Embryonic facial prominence (tissue), 1 donor: ENCODE measurements at regions not wholly inside any gene's neighbourhood (a gene's known extent, or its start where the extent isn't known, plus 50 kb on each side); places are given as distances from the start of the nearest gene placed in this dataset.
"Not testable (repeated sequence)": the region's sequence is repeated elsewhere in the genome, so short reads cannot be mapped to it uniquely, and the experiment has no call there.

ENCODE experiments used
- DNase-seq: peaks from one replicate; pipeline ENCODE4 v3.0.0-alpha.2; 2016; ENCODE audit errors: extremely low spot score

GRCh38 chr6:119821380-119821779 lies 471.8 kb upstream of the MAN1A1 start:
- DNase-seq: no peak

DNA sequence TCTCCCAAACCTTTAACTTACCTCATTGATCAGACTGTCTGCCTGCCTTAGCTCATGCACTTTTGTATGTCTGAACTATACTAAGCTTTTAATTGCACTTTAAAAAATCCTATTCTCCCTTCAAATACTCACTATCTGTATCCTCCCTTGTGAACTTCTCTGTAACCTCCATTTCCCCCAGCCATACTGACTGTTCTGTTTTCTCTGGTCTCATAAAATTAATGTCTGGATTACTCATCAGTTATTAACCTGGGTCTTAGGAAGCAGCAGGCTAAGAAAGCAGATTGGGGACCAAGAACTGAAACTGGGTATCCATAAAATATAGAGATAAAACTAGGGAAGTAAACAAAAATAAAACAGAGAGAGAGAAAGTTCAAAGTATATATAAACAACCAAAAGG lies 469.3 kb upstream of the MAN1A1 start:
- DNase-seq: no peak

DNA sequence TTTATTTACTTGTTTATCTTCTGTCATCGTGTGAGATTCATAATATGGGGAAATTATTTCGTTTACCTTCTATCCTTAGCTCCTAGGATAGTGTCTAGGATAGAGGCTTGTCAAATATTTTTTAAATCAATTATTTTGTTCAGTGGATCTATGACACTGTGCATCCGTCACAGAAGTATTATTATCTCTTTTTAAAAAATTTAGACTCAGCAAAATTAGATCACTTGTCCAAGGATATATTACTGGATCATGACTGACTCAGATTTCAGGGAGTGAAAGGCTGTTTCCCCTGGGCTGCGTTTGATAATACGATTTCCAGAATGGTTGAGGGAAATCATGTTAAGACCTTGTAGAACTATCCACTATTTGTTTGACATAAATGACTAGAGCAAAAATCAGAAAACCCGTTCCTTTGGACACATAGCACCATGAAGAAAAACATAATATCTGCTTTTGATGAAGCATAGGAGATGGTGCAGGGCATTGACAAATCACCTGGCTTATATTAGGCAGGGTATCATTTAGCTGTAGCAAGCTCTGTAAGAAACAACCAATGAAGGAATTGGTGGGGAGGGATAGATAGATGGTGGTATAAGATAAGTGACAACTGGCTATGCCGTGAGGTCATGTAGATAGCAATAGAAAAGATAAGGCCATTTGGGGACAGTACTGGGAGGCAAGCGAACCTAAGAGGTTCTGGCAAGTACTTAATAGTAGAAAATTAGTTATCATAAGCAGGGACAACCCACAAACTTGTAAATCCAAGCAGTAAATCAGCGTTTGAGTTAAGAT lies 465.2 kb upstream of the MAN1A1 start:
- DNase-seq: no peak

- DNase-seq: no peak
These were observed 452.9 kb upstream of the MAN1A1 start for GRCh38 chr6:119802464-119802863.

GRCh38 chr6:119801056-119801455 lies 451.5 kb upstream of the MAN1A1 start:
- DNase-seq: no peak

DNA sequence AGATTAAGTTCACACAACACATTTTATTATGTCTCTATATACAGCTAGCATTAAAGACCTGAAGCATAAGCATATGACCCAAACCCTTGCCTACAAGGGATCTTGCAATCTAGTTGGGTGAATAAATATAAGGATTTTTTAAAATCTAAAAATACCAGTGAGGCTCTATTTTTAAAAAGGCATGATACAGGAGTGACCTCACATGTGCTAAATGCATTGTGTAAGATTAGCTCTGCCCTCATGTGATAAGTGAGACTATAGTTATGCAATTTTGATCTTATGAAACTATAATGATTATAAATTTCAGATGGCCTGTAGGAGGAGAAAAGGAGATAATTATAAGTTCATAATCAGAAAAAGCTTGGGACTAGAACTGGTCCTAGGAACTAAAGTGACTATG lies 451.0 kb upstream of the MAN1A1 start:
- DNase-seq: no peak

DNA sequence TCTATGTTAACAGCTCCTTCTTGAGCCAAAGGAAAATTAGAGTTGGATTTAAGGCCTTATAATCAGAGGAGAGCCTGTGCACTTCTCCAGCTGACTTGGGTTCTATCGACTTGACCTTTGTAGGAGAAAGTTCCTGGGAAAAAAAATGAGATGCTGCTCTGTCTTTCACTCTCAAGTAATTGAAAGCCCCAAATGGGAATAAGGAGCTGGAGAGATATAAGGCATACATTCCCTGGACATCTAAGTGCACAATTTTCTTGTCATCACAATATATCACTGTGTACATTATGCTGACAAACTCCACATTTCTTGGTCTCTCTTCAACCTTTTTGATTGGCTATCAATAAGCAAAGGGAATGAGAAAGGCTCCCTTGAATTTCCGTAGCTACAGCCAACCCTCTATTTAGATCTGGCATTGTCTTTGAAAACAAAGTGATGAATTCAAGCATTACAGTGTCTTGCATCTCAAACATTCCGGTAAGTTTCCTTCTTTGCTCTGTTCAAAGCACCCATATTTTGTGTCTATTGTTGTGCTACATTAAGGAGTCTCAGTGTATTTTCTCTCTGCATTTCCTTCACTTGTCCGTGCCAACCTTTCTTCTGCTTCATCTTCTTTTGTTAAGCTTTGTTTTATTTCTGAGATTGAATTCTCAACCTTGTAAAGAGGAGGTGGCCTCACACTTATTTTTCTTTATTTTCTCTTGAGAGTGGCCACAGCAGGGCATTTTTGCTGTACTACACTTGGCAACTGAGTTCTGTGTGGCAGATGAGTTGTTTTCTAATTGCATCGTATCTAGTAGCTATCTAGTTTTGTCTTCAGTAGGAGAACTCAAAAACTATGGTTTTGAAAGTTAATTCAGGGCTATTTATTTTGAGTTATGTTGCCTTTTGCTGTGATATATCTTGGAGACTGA lies 450.3 kb upstream of the MAN1A1 start:
- DNase-seq: no peak

DNA sequence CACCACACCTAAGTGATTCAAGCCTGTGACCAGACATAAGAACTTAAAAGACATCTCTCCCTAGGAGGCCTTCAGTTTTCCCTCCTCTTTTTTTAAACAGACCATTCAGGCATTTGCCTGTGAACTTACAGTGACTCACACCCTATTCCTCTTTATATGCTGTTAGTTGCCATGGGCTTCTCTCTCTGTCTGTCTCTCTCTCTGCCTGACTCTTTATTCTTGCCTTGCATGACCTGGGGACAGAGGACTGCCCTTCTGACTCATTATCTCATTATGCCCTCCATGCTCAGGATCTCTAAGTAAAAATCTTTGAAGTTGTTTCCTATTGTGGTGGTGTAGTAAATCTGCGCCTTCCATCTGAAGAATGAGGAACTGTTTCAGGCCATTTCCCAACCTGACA lies 442.2 kb upstream of the MAN1A1 start:
- no peak for DNase-seq

GRCh38 chr6:119781365-119781764 lies 431.8 kb upstream of the MAN1A1 start:
- no peak for DNase-seq

GRCh38 chr6:119768201-119768600 lies 418.6 kb upstream of the MAN1A1 start:
- no peak for DNase-seq

GRCh38 chr6:119764927-119765681 lies 415.5 kb upstream of the MAN1A1 start:
- DNase-seq: no peak

DNA sequence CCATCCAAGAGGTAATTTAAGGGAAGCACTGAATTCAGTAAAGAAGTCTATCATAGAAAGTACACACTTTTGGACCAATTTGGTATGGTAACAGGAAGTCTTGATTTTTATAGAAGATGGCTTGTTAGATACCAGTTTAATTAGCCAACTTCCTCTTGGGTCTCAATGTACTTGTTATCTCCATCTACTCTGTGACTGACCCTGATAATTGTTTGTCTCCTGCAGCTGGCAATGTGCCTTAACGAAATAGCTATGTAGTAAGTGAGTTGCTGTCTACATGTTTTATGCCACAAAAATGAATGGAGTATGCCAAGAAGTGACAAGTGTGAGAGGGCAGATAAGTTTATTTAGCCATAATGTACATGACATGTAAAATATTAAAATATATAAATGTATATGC lies 410.5 kb upstream of the MAN1A1 start:
- no peak for DNase-seq

- DNase-seq: no peak
These were observed 408.8 kb upstream of the MAN1A1 start for GRCh38 chr6:119758385-119758784.

DNA sequence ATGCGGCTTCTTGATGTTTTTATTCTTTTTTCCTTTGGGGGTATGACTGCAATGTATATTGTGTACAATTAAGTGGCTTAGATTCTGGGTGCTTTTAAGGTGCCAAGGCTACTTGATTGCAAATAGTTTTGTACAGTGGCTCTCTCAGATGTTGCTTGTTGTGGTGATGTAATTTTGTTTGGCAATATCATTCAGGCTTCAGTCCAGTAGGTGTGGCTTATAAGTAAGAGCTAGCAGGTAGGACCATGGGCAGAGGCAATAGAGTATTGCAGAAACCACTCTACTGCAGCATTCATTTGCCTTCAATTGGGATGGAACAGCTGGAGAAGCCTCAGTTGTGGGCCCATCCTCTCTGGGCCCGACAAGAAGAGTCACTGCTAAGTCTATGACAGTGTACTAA lies 407.9 kb upstream of the MAN1A1 start:
- no peak for DNase-seq

GRCh38 chr6:119749335-119749734 lies 399.8 kb upstream of the MAN1A1 start:
- DNase-seq: no peak

DNA sequence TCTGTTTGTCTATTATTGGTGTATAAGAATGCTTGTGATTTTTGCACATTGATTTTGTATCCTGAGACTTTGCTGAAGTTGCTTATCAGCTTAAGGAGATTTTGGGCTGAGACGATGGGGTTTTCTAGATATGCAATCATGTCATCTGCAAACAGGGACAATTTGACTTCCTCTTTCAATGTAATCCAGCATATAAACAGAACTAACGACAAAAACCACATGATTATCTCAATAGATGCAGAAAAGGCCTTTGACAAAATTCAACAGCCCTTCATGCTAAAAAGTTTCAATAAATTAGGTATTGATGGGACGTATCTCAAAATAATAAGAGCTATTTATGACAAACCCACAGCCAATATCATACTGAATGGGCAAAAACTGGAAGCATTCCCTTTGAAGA lies 399.0 kb upstream of the MAN1A1 start:
- DNase-seq: not testable (repeated sequence)

- DNase-seq: no peak
These were observed 392.7 kb upstream of the MAN1A1 start for GRCh38 chr6:119742188-119742803.

DNA sequence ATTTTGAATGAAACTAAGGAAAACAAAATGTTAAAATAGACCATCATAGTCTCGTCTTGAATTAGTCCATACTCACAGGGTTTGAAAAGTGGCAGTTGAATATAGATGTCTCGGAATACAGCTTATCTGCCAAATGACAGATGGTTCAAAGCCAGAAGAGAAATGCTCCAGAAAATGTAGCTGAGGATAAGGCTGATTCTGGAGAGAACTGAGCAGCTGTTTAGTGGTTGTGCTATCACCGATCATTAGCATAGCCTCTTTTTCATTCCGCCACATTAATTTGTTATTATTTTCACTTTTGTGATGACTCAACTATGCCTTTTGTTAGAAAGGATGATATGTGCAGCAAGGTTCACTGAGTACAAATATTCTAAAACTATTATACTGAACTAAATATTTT lies 390.2 kb upstream of the MAN1A1 start:
- no peak for DNase-seq

DNA sequence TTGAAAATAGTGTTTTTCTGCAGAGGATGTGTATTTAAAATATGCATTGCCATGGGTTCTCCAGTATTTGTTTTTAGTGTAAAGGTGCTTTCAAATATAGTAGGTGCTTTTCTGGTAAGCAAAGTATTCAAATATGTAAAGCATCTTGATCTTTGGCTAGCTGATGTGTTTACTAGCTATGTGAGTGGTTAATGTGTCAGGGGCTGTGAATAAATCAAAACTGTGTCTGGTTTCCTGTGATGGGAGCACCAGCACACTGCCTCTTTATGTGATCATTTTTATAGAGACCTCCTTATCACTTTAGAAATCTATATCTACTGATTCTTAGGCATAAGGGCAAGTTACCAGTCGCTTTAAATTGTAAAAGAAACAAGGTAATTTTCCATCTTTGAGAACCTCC lies 388.9 kb upstream of the MAN1A1 start:
- no peak for DNase-seq

- no peak for DNase-seq
These were observed 386.9 kb upstream of the MAN1A1 start for GRCh38 chr6:119736296-119737021.

GRCh38 chr6:119735530-119735929 lies 386.0 kb upstream of the MAN1A1 start:
- DNase-seq: no peak
